ENCODE measurements at regions not wholly inside any gene's neighbourhood (a gene's known extent, or its start where the extent isn't known, plus 50 kb on each side); places are given as distances from the start of the nearest gene placed in this dataset.

DNA sequence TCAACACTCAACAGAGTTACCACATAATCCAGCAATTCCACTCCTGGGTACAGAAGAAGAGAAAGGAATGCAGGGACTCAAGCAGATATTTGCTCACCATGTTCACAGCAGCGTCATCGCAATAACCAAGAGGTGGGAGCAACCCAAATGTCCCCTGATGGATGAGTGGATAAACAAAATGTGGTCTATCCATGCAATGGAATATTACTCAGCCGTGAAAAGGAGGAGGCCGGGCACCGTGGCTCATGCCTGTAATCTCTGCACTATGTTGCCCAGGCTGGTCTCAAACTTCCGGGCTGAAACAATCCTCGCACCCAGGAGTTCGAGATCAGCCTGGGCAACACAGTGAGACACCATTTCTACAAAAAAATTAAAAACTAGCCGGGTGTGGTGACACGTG, 131.7 kb downstream of the CTTN start:
- Histone ChIP-seq H3K79me2 (ENCODE audit: insufficient read depth, low read length) (no peaks in the 10 kb centered on the region), H3K4me3 (replicated peaks in 1 of 2; ENCODE audit: low read depth in 1 of 2, low read length in 2 of 2) (no peak overlapping the region), H3K27ac (ENCODE audit: low read depth, low read length) (no peak overlapping the region), H3K27me3 (ENCODE audit: insufficient read depth, low read length) (no peaks in the 10 kb centered on the region), H3K36me3 (ENCODE audit: control insufficient read depth in 1 of 2, insufficient read depth in 2 of 2, low read length in 2 of 2) (no peaks in the 10 kb centered on the region), H3K4me1 (ENCODE audit: control insufficient read depth in 1 of 2, insufficient read depth in 2 of 2, low read length in 2 of 2) (peaks cover 0 to 13% of the 10 kb centered on the region in 2 experiments; a peak in 3 of 4 replicates), H3K9me2 (ENCODE audit: insufficient read depth) (no peaks in the 10 kb centered on the region), H3K4me2 (ENCODE audit: low read length) (no peak overlapping the region), H3K9me3 (ENCODE audit: control insufficient read depth in 1 of 2, insufficient read depth in 1 of 2, low read depth in 1 of 2, low read length in 2 of 2) (no peaks in the 10 kb centered on the region; a peak in 1 of 4 replicates), H2AFZ (ENCODE audit: low read depth, low read length, poor library complexity, severe bottlenecking) (no peak overlapping the region), H3K9ac (ENCODE audit: low read length) (no peak overlapping the region), H4K20me1 (ENCODE audit: insufficient read depth) (no peaks in the 10 kb centered on the region)
- ChIA-PET POLR2A (no interaction called here), RAD21 (ENCODE audit: low non-redundant PET in 1 of 2, low total read pairs in 2 of 2, uncharacterized antibody in 2 of 2, unreplicated experiment in 2 of 2) (no interaction called here), CTCF (no interaction called here)
- no TSS peak for BruUV-seq (replicated peaks)
- DNase-seq (ENCODE audit: low read depth, low spot score) (no peak), ATAC-seq (no peak)
- TF ChIP-seq POLR2A (IDR thresholded peaks at IDR 0.05; ENCODE audit: borderline replicate concordance, extremely low read depth, insufficient read depth, insufficient read length) = no peak
- TF ChIP-seq YY1 (IDR thresholded peaks at IDR 0.05; ENCODE audit: extremely low read depth, insufficient replicate concordance, low read depth, low read length) = no peak
- no peak for TF ChIP-seq ZFX (IDR thresholded peaks at IDR 0.05)
- TF ChIP-seq CBX3 (IDR thresholded peaks at IDR 0.05; ENCODE audit: low read depth) = no peak
- no peak for TF ChIP-seq ZNF274 (IDR thresholded peaks at IDR 0.05; ENCODE audit: low read depth, low read length)
- TF ChIP-seq, protein P1, sequence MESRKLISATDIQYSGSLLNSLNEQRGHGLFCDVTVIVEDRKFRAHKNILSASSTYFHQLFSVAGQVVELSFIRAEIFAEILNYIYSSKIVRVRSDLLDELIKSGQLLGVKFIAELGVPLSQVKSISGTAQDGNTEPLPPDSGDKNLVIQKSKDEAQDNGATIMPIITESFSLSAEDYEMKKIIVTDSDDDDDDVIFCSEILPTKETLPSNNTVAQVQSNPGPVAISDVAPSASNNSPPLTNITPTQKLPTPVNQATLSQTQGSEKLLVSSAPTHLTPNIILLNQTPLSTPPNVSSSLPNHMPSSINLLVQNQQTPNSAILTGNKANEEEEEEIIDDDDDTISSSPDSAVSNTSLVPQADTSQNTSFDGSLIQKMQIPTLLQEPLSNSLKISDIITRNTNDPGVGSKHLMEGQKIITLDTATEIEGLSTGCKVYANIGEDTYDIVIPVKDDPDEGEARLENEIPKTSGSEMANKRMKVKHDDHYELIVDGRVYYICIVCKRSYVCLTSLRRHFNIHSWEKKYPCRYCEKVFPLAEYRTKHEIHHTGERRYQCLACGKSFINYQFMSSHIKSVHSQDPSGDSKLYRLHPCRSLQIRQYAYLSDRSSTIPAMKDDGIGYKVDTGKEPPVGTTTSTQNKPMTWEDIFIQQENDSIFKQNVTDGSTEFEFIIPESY (IDR thresholded peaks at IDR 0.05; ENCODE audit: extremely low read depth, insufficient replicate concordance, low read length) = no peak
- no peak for TF ChIP-seq CEBPB (IDR thresholded peaks at IDR 0.05; ENCODE audit: low read depth)
- no peak for TF ChIP-seq EGR1 (IDR thresholded peaks at IDR 0.05; ENCODE audit: low read depth)
- no peak for TF ChIP-seq SIN3A (IDR thresholded peaks at IDR 0.05; ENCODE audit: low read depth)
- TF ChIP-seq FOSL1 (IDR thresholded peaks at IDR 0.05; ENCODE audit: low read depth) = no peak
- TF ChIP-seq, protein P2, sequence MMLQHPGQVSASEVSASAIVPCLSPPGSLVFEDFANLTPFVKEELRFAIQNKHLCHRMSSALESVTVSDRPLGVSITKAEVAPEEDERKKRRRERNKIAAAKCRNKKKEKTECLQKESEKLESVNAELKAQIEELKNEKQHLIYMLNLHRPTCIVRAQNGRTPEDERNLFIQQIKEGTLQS (IDR thresholded peaks at IDR 0.05) = no peak
- intact Hi-C loops (cut with micrococcal nuclease) = no loop called here
